ENCODE measurements at regions not wholly inside any gene's neighbourhood (a gene's known extent, or its start where the extent isn't known, plus 50 kb on each side); places are given as distances from the start of the nearest gene placed in this dataset.

- no peak for TF ChIP-seq TAF1 (IDR thresholded peaks at IDR 0.05; ENCODE audit: low read depth, low read length)
- no peak for TF ChIP-seq SPI1 (IDR thresholded peaks at IDR 0.05; ENCODE audit: low read depth, low read length)
- no peak for TF ChIP-seq POLR2A (IDR thresholded peaks at IDR 0.05; ENCODE audit: low read depth, low read length)
- TF ChIP-seq POLR2AphosphoS5 (IDR thresholded peaks at IDR 0.05; ENCODE audit: low read depth, low read length) = no peak
Measured at GRCh38 chr15:94683902-94684301, 452.5 kb downstream of the MCTP2 start.

Data from GM12891 (cell line).